ENCODE measurements at regions not wholly inside any gene's neighbourhood (a gene's known extent, or its start where the extent isn't known, plus 50 kb on each side); places are given as distances from the start of the nearest gene placed in this dataset.
"Not testable (repeated sequence)": the region's sequence is repeated elsewhere in the genome, so short reads cannot be mapped to it uniquely, and the experiment has no call there.

DNA sequence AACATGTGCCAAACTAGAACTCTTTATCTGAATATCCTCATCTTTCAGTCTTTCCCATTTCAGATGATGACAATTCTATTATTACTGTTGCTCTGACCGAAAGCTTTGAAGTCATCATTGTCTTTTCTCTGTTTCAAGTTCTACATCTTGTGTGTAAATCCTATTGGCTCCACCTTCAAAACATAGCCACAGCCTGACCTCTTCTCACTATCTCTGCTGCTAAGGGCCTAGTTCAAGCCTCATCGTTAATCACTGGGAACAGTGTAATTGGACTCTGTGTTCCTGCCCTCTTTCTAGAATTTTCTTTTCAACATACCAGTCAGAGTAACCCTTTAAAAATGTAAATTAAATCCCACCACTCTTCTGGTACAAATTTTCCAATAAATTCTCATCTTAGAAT is 105.1 kb downstream of the OXSM start:
- DNase-seq (ENCODE audit: extremely low read depth, low read depth), result no peak

- no peak for DNase-seq (ENCODE audit: extremely low read depth, low read depth)
Observed at GRCh38 chr3:25895443-25895842, 105.6 kb downstream of the OXSM start.

DNA sequence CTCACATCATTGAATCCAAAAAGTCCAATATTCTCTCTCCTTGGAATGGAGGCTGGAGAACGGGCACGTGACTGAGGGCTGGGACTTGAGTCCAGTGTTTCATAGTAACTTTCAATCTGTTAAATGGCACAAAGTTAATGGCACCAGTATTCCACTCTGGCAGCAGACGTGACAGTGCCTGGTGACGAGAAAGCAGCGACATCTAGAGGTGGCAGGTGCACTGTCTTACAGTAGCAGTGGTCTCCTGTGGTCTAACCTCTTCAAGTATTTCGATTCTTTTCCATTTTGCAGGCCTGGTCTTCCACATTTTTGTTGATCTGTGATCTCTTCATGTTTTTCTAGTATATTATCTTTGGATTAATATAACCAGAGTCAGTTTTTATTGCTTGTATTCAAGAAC is 107.1 kb downstream of the OXSM start:
- DNase-seq (ENCODE audit: extremely low read depth, low read depth), result peak; percentile 12

GRCh38 chr3:25899352-25900101 is 109.6 kb downstream of the OXSM start:
- DNase-seq (ENCODE audit: extremely low read depth, low read depth), result no peak

DNA sequence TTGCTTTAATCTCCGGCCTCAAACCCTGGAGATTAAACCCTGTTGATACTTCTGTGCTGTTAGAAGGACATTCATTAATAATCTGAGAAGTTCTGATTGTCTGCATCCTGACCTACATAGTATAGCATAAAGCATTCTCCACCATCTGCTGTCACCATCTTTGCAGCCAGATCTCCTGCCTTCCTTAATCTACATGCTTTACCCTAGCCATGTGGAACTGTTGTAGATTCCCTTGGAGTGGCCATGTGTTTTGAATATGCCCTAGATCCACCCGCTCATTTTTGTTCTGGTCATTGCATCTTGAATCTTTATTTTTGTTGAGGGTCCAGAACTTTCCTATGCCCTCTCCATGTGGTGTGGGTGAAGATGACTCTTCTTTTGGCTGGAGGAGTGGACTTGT is 110.3 kb downstream of the OXSM start:
- DNase-seq (ENCODE audit: extremely low read depth, low read depth), result no peak

- DNase-seq (ENCODE audit: extremely low read depth, low read depth), result no peak
Observed at GRCh38 chr3:25901796-25902195, 111.9 kb downstream of the OXSM start.

DNA sequence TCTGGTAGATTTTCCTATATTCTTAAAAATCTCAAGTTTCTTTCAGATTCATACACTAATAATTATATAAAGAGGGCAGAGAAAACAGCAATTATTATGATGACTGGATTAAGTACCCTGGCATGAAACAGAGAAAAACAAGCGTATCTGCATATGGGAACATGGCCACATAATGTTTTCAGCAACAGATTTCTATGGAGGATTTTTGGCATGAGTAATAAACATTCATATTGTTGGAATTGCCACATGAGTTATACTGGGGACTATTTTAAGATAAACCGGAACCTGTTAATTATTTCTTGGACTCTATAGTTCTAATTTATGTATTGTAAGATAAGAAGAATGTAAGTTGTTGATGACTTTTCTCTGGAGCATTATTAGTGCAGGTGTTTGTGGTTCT is 112.7 kb downstream of the OXSM start:
- no peak for DNase-seq (ENCODE audit: extremely low read depth, low read depth)

DNA sequence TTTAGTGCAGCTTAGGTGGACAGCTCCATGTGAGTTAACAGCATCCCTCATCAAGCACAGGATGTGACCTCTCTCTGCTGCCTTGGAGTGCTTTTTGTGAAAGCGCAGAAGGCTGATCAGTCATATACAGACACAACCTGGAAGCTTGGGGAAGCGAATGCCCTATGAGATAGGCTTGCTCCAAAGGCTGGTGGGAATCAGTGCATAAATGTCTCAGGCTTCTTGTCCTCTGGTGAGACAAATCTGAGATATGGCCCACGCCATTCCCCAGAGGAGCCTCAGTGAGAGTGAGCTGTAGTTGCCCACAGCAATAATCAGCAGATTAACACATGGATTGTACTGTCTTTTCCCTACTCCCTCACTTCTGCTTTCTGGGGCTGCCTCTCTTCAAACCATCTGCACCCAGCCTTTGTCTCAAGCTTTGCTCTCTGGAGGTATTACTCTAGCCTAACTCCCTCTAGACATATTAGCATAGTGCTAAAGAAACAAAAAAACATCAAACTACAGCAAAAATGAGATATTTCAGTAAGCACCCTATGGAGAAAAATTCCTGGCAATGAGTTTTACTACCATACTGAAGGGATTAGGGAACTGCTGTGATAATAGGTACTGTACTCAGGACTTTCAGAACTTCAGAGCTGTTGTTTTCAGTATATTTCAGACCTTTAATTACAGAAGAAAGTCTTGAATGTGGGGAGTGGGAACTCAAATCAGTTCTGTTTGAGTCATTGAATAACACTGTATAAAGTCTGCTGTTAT is 113.7 kb downstream of the OXSM start:
- DNase-seq (ENCODE audit: extremely low read depth, low read depth), result no peak

DNA sequence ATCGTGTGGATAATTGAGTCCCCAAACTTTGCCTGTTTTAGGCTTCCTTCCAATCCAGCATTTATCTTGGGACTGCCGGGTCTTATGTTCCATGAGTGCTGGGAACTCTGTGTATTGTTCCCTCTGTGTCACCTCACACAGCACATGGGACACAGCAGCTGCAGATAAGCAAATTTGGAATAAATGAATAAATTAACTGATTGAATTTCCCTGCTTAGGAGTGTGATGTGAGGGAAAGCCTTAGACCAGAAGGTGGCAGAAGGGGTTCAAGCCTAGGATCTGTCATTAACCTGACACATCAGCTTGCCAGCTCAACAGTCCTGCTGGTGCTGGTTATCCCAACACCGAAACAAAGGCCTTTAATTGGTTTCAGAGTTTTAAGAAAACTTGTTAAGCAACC is 114.3 kb downstream of the OXSM start:
- peak; percentile 11 for DNase-seq (ENCODE audit: extremely low read depth, low read depth)

- DNase-seq (ENCODE audit: extremely low read depth, low read depth), result no peak
Observed at GRCh38 chr3:25906132-25906906, 116.4 kb downstream of the OXSM start.

GRCh38 chr3:25907081-25907480 is 117.2 kb downstream of the OXSM start:
- DNase-seq (ENCODE audit: extremely low read depth, low read depth), result no peak

DNA sequence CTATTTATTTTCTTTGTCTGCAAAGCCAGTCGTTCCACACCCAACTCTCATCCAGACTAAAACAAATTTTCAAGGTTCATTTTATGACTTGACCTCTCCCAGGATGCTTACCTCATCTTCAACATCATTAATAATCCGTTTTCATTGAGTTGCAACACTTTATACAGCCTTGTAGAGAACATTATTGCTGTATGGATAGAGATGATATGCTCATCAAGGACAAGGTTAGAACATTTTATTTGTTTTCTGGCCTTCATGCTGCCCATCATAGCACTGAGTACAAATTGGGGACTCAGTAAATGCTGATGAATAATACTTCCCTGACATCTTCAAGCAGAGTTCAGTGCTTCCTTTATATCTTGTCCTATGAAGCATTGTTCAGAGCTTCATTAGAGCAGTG is 120.2 kb downstream of the OXSM start:
- no peak for DNase-seq (ENCODE audit: extremely low read depth, low read depth)

- DNase-seq (ENCODE audit: extremely low read depth, low read depth), result no peak
Observed at GRCh38 chr3:25910997-25911396, 121.1 kb downstream of the OXSM start.

DNA sequence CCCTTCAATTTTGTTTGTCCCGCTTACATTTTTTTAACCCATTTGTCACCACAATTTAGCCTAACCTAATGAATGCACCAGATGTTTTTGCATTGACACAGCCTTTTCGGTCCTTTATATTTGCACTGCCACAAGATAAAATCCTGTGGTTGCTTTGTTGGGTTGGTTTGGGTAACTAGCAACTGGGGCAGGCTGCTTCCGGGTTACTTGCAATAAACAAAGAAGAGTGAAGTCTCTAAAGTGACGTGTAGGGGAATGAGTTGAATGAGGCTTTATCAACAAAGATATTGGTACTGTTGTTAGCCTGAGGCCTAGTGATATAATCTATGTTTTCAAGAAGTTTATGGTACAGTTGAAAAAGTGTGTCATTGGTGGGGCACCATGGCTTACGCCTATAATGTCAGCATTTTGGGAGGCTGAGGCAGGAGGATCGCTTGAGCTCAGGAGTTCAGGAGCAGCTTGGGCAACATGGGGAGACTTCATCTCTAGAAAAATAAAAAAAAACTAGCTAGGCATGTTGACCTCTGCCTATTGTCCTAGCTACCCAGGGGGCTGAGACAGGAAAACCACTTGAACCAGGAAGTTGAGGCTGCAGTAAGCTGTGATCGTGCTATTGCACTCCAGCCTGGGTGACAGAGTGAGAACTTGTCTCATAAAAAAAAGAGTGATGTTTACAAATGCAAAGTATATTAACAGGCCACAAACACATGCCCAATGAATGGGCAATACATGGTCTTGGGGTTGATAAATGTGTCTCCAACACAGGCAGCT is 121.8 kb downstream of the OXSM start:
- DNase-seq (ENCODE audit: extremely low read depth, low read depth), result no peak

DNA sequence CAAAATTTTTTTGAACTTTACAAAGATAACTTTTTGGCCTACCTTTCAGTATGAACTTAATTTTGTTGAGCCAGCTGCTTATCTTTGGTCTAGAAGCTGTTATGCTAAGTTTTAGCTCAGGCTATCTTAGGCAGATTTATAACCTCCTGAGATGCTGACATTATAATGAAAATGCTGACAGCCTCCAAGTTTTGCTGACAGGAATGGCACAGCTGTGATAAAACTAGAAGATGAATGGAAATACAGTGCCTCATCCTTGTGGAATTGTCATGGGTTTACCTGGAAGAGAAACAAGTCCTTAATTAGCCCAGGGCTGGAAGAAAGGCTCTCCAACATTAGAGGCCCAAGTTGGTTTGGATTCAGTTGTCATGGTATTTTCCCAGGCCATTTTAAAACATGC is 123.3 kb downstream of the OXSM start:
- no peak for DNase-seq (ENCODE audit: extremely low read depth, low read depth)

- no peak for DNase-seq (ENCODE audit: extremely low read depth, low read depth)
Observed at GRCh38 chr3:25915673-25916072, 125.8 kb downstream of the OXSM start.

DNA sequence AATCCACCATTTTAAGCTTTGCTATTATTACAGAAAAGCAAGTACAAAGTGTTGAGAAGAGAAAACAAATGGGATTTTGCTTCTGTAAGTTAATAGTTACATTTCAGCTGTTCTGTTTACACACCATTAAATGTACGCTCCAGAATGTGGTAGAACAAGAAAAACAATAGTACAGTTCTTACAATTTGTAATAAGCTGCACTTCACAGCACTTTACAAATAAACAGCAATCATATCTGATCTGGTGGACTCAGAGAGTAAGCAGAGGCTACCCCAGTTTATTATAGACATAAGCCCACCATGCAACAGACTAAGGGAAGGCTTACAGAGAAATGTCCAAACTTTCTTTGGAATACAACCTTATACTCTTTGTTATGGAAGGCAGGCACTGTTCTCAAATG is 126.4 kb downstream of the OXSM start:
- DNase-seq (ENCODE audit: extremely low read depth, low read depth), result no peak

DNA sequence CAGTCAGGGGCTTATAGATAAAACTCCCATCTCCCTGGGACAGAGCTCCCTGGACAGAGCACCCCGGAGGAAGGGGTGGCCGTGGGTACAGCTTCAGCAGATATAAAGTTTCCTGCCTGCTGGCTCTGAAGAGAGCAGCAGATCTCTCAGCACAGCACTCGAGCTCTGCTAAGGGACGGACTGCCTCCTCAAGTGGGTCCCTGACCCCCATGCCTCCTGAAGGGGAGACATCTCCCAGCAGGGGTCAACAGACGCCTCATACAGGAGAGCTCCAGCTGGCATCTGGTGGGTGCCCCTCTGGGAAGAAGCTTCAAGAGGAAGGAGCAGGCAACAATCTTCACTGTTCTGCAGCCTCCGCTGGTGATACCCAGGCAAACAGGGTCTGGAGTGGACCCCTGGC is 142.1 kb downstream of the OXSM start:
- not testable (repeated sequence) for DNase-seq (ENCODE audit: extremely low read depth, low read depth)

DNA sequence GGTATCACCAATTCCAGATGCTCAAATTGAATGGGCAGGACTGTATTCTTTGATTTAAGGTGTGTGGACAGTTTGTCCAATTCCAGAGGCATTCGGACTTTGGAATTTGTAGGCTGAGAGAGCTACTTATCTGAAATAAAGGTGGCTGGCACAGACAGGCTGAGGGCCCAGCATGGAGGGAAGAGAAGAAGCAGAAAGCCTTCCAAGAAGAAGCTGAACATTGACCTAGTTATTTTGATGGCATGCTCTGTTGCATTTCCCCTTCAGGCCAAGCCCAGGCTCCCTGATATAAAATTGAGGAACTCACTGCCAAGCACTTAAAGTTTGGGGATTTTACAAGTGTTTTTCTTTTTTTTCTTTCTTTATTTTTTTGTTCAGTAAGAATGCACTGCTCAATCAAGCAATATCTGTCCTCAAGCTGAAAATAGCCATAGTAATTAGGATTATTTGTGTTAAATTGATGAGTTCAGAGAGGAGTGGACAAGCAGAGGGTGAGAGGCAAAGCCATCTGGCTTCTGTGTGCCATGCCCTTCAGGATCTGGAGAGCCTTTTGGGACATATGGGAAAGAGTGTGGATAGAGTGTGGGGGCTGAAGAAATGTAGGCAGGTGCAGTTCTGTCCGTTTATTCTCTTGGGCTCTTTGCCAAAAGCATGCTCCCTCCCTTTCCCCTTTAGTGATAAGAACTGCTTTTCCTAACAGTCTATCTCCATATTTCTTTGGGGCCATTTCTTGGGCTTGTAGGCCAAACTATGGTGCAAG is 148.9 kb downstream of the OXSM start:
- DNase-seq (ENCODE audit: extremely low read depth, low read depth), result no peak

DNA sequence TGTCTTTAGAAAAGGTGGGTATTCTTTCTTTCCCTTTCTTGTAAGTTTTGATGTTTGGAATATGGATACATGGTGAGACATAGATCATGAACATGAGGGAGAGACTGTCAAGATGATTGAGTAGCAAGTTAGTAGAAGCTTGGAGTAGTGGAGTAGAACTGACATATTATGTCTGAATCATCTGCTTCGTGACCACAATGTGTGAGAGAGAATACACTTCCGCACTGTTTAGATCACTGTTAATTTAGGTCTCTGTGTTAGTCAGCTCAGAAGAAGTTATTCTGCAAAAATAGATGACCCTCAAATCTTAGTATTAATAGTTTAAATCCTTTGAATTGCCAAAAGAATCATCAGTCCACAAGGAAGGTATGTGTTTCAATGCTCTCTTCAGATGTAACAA is 151.0 kb downstream of the OXSM start:
- no peak for DNase-seq (ENCODE audit: extremely low read depth, low read depth)
